ENCODE measurements at regions not wholly inside any gene's neighbourhood (a gene's known extent, or its start where the extent isn't known, plus 50 kb on each side); places are given as distances from the start of the nearest gene placed in this dataset.

GRCh38 chr9:25861421-25861820, 183.2 kb upstream of the TUSC1 start:
- FAIRE-seq, result no peak
- WGBS, 2 donors, result 33 to 40% methylated on average over 2 of the region's 2 CpGs
- no peak for DNase-seq
- no peak overlapping the region for H3K4me3 ChIP-seq
- no peaks in the 10 kb centered on the region for H3K9me3 ChIP-seq
- intact Hi-C loops (cut with DNase I), result no loop called here
- no peaks in the 10 kb centered on the region for H3K4me1 ChIP-seq
- no peak overlapping the region for H3K27ac ChIP-seq
- TF ChIP-seq, protein P1, sequence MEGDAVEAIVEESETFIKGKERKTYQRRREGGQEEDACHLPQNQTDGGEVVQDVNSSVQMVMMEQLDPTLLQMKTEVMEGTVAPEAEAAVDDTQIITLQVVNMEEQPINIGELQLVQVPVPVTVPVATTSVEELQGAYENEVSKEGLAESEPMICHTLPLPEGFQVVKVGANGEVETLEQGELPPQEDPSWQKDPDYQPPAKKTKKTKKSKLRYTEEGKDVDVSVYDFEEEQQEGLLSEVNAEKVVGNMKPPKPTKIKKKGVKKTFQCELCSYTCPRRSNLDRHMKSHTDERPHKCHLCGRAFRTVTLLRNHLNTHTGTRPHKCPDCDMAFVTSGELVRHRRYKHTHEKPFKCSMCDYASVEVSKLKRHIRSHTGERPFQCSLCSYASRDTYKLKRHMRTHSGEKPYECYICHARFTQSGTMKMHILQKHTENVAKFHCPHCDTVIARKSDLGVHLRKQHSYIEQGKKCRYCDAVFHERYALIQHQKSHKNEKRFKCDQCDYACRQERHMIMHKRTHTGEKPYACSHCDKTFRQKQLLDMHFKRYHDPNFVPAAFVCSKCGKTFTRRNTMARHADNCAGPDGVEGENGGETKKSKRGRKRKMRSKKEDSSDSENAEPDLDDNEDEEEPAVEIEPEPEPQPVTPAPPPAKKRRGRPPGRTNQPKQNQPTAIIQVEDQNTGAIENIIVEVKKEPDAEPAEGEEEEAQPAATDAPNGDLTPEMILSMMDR (IDR thresholded peaks at IDR 0.05), result no peak
- H3K36me3 ChIP-seq, result no peaks in the 10 kb centered on the region
- no peak for ATAC-seq
- no peaks in the 10 kb centered on the region for H3K27me3 ChIP-seq

GRCh38 chr9:25857147-25857546, 178.9 kb upstream of the TUSC1 start:
- 43 to 48% methylated on average over 1 of the region's 1 CpG for WGBS, 2 donors
- FAIRE-seq (no peak), DNase-seq (no peak), ATAC-seq (no peak)
- Histone ChIP-seq H3K27ac (no peak overlapping the region), H3K4me1 (no peaks in the 10 kb centered on the region), H3K36me3 (no peaks in the 10 kb centered on the region), H3K27me3 (no peaks in the 10 kb centered on the region), H3K9me3 (no peaks in the 10 kb centered on the region), H3K4me3 (no peak overlapping the region)
- intact Hi-C loops (cut with DNase I), result no loop called here
- TF ChIP-seq, protein P1 (IDR thresholded peaks at IDR 0.05), result no peak

GRCh38 chr9:25850803-25851202, 172.6 kb upstream of the TUSC1 start:
- ATAC-seq, result no peak
- no peak for DNase-seq

DNA sequence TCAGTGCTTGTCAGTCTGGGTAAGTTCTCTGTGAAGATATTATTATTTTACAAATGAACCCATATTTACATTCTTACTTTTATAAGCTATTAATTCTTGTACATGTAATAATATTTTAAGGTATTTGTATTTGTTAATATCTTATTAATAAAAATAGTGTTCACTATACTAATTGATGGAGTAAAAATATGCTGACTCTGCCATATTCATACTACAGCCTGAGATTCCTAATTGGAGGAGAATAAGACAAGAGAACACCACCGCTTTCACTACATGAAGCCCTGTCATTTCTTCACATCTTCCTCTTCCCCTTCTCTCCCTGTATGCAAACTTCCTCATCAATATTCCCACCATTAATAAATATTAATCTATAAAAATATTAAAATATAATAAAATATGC, 167.6 kb upstream of the TUSC1 start:
- Histone ChIP-seq H3K36me3 (no peaks in the 10 kb centered on the region), H3K27me3 (no peaks in the 10 kb centered on the region), H3K4me3 (no peak overlapping the region), H3K27ac (no peak overlapping the region), H3K4me1 (no peaks in the 10 kb centered on the region), H3K9me3 (no peaks in the 10 kb centered on the region)
- TF ChIP-seq, protein P1 (IDR thresholded peaks at IDR 0.05), result no peak
- DNase-seq, result no peak
- ATAC-seq, result no peak
- intact Hi-C loops (cut with DNase I), result no loop called here
- no peak for FAIRE-seq
- WGBS, 2 donors, result 91 to 100% methylated on average over 1 of the region's 1 CpG

More at GRCh38 chr9:25850803-25851202, 172.6 kb upstream of the TUSC1 start:
- Histone ChIP-seq H3K4me1 (no peaks in the 10 kb centered on the region), H3K27me3 (no peaks in the 10 kb centered on the region), H3K36me3 (no peaks in the 10 kb centered on the region), H3K27ac (no peak overlapping the region), H3K4me3 (no peak overlapping the region), H3K9me3 (no peaks in the 10 kb centered on the region)
- TF ChIP-seq, protein P1 (IDR thresholded peaks at IDR 0.05), result no peak
- intact Hi-C loops (cut with DNase I), result no loop called here
- FAIRE-seq, result no peak
- WGBS, 2 donors, result 32 to 42% methylated on average over 2 of the region's 2 CpGs

DNA sequence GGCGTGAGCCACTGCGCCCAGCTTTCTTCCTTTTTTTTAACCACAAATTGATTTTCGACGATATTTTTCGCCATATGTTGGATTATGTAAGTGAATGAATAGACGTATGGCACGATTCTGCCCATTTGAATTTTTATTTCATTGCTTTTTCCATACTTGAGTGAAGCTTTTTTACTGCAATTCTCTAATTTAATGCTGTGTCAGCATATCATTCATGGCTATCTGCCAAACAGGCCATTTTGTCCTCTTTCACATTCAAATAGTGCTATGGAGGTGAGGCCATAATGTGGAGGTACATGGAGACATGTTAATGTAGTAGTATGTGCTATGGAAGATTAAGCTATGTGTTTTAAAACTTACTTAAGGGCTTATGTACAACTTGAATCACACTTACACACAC, 152.1 kb upstream of the TUSC1 start:
- H3K4me3 ChIP-seq, result no peak overlapping the region
- H3K4me1 ChIP-seq, result no peaks in the 10 kb centered on the region
- H3K36me3 ChIP-seq, result no peaks in the 10 kb centered on the region
- no peaks in the 10 kb centered on the region for H3K27me3 ChIP-seq
- FAIRE-seq (no peak), DNase-seq (no peak), ATAC-seq (no peak)
- 69 to 79% methylated on average over 7 of the region's 7 CpGs for whole genome bisulfite sequencing, 2 donors
- TF ChIP-seq, protein P1 (IDR thresholded peaks at IDR 0.05), result no peak
- intact Hi-C loops (cut with DNase I), result no loop called here
- H3K27ac ChIP-seq, result no peak overlapping the region
- no peaks in the 10 kb centered on the region for H3K9me3 ChIP-seq

All from pancreas (tissue), 10 donors.